Nephron progenitor cell (in vitro differentiated cells): ENCODE measurements at regions not wholly inside any gene's neighbourhood (a gene's known extent, or its start where the extent isn't known, plus 50 kb on each side); places are given as distances from the start of the nearest gene placed in this dataset.

Experiments used
- DNase-seq: peaks from one replicate; pipeline ENCODE4 v3.0.0; 2021
- H3K27ac Mint-ChIP-seq: 2 replicates; pipeline ENCODE4 v1.8.0; 2021; ENCODE audit warnings: mild to moderate bottlenecking, moderate library complexity, mixed read lengths
- H3K27me3 Mint-ChIP-seq: 2 replicates; pipeline ENCODE4 v1.8.0; 2021; ENCODE audit warnings: mild to moderate bottlenecking, low read depth, mixed read lengths; ENCODE audit not compliant: poor library complexity
- H3K36me3 Mint-ChIP-seq: 2 replicates; pipeline ENCODE4 v1.8.0; 2021; ENCODE audit warnings: low read depth, mixed read lengths
- H3K4me1 Mint-ChIP-seq: 2 replicates; pipeline ENCODE4 v1.8.0; 2021; ENCODE audit warnings: mixed read lengths
- H3K4me3 Mint-ChIP-seq: 2 replicates; pipeline ENCODE4 v1.8.0; 2021; ENCODE audit warnings: mild to moderate bottlenecking, moderate library complexity, mixed read lengths
- H3K9me3 Mint-ChIP-seq: 2 replicates; pipeline ENCODE4 v1.8.0; 2021; ENCODE audit warnings: mild to moderate bottlenecking, moderate library complexity, mixed read lengths
- CTCF ChIP-seq: fragments of 200-600 bp; sonication (generic); IDR thresholded peaks from 2 replicates; pipeline ENCODE4 v1.5.0; 2021; ENCODE audit warnings: antibody characterized with exemption

- no peak for TF ChIP-seq CTCF
- no peak for DNase-seq
- Mint-ChIP-seq H3K36me3 (no peaks in the 10 kb centered on the region), H3K27ac (no peak overlapping the region), H3K27me3 (no peaks in the 10 kb centered on the region), H3K9me3 (no peaks in the 10 kb centered on the region), H3K4me3 (no peak overlapping the region), H3K4me1 (peaks cover 4% of the 10 kb centered on the region)
These were observed 763.5 kb upstream of the FRG1 start for GRCh38 chr4:189177130-189177529.

GRCh38 chr4:189178125-189178746, 762.4 kb upstream of the FRG1 start:
- Mint-ChIP-seq H3K36me3 (no peaks in the 10 kb centered on the region), H3K4me1 (peaks cover 4% of the 10 kb centered on the region)

GRCh38 chr4:189185810-189186432, 754.8 kb upstream of the FRG1 start:
- TF ChIP-seq CTCF, result no peak
- no peaks in the 10 kb centered on the region for H3K36me3 Mint-ChIP-seq
- no peaks in the 10 kb centered on the region for H3K27me3 Mint-ChIP-seq
- H3K4me3 Mint-ChIP-seq, result no peak overlapping the region
- peaks cover 18% of the 10 kb centered on the region for H3K9me3 Mint-ChIP-seq
- no peak overlapping the region for H3K27ac Mint-ChIP-seq
- peaks cover 9% of the 10 kb centered on the region for H3K4me1 Mint-ChIP-seq
- DNase-seq, result no peak

More at GRCh38 chr4:189178125-189178746, 762.4 kb upstream of the FRG1 start:
- TF ChIP-seq CTCF, result no peak
- H3K4me3 Mint-ChIP-seq, result no peak overlapping the region
- no peak for DNase-seq
- no peaks in the 10 kb centered on the region for H3K27me3 Mint-ChIP-seq
- H3K27ac Mint-ChIP-seq, result no peak overlapping the region
- H3K9me3 Mint-ChIP-seq, result no peaks in the 10 kb centered on the region

GRCh38 chr4:189187531-189188052, 753.1 kb upstream of the FRG1 start:
- H3K36me3 Mint-ChIP-seq, result no peaks in the 10 kb centered on the region
- no peak for TF ChIP-seq CTCF
- DNase-seq, result no peak
- H3K27ac Mint-ChIP-seq, result peak overlapping the region; percentile 37
- peaks cover 9% of the 10 kb centered on the region for H3K4me1 Mint-ChIP-seq
- H3K4me3 Mint-ChIP-seq, result no peak overlapping the region
- no peaks in the 10 kb centered on the region for H3K27me3 Mint-ChIP-seq
- H3K9me3 Mint-ChIP-seq, result peaks cover 26% of the 10 kb centered on the region

GRCh38 chr4:189198624-189199023, 742.0 kb upstream of the FRG1 start:
- no peak for DNase-seq
- H3K4me1 Mint-ChIP-seq, result peaks cover 13% of the 10 kb centered on the region
- no peaks in the 10 kb centered on the region for H3K9me3 Mint-ChIP-seq
- no peaks in the 10 kb centered on the region for H3K36me3 Mint-ChIP-seq
- no peak overlapping the region for H3K27ac Mint-ChIP-seq
- no peak for TF ChIP-seq CTCF
- no peak overlapping the region for H3K4me3 Mint-ChIP-seq
- peaks cover 13% of the 10 kb centered on the region for H3K27me3 Mint-ChIP-seq

GRCh38 chr4:189200353-189200752, 740.3 kb upstream of the FRG1 start:
- peaks cover 13% of the 10 kb centered on the region for H3K27me3 Mint-ChIP-seq
- H3K4me1 Mint-ChIP-seq, result peaks cover 13% of the 10 kb centered on the region
- H3K9me3 Mint-ChIP-seq, result no peaks in the 10 kb centered on the region
- no peak for DNase-seq
- no peak overlapping the region for H3K27ac Mint-ChIP-seq
- no peak for TF ChIP-seq CTCF
- H3K36me3 Mint-ChIP-seq, result no peaks in the 10 kb centered on the region
- H3K4me3 Mint-ChIP-seq, result no peak overlapping the region
